Calu3 (cell line): ENCODE measurements at regions not wholly inside any gene's neighbourhood (a gene's known extent, or its start where the extent isn't known, plus 50 kb on each side); places are given as distances from the start of the nearest gene placed in this dataset.
"Not testable (repeated sequence)": the region's sequence is repeated elsewhere in the genome, so short reads cannot be mapped to it uniquely, and the experiment has no call there.

ENCODE experiments used
- BruUV-seq: library from RNA; stranded (reverse); fragments of 400-500 nt; replicated peaks from 2 replicates; lab custom pipeline; 2021; lab: Mats Ljungman, UMichigan
- CTCF ChIA-PET: fragments of 300-600 bp; sonication (Branson Sonifier 250); formaldehyde crosslinking; loops from one replicate; lab custom pipeline; 2022; ENCODE audit warnings: antibody characterized with exemption; lab: Charles Lee
- DNase-seq: peaks from one replicate; pipeline ENCODE4 v3.0.0; 2022
- H3K27ac Mint-ChIP-seq: one replicate; pipeline ENCODE4 v1.8.0; 2022; ENCODE audit warnings: mixed read lengths; ENCODE audit not compliant: unreplicated experiment
- H3K27me3 Mint-ChIP-seq: one replicate; pipeline ENCODE4 v1.8.0; 2022; ENCODE audit warnings: mixed read lengths; ENCODE audit not compliant: unreplicated experiment
- H3K36me3 Mint-ChIP-seq: one replicate; pipeline ENCODE4 v1.8.0; 2022; ENCODE audit warnings: mild to moderate bottlenecking, moderate library complexity, mixed read lengths; ENCODE audit not compliant: insufficient read depth, unreplicated experiment
- H3K4me1 Mint-ChIP-seq: one replicate; pipeline ENCODE4 v1.8.0; 2022; ENCODE audit warnings: mild to moderate bottlenecking, low read depth, mixed read lengths; ENCODE audit not compliant: unreplicated experiment
- H3K4me3 Mint-ChIP-seq: one replicate; pipeline ENCODE4 v1.8.0; 2022; ENCODE audit warnings: mild to moderate bottlenecking, low read depth, moderate library complexity, mixed read lengths; ENCODE audit not compliant: unreplicated experiment
- H3K9me3 Mint-ChIP-seq: one replicate; pipeline ENCODE4 v1.8.0; 2022; ENCODE audit warnings: low read depth, mixed read lengths; ENCODE audit not compliant: unreplicated experiment
- intact Hi-C: fragments of 100-400 bp; cut with micrococcal nuclease; formaldehyde crosslinking; loops from one replicate; pipeline ENCODE4 v1.10.0; 2022; ENCODE audit not compliant: unreplicated experiment
- TF ChIP-seq, protein P1 (sequence below): fragments of 200-600 bp; IDR thresholded peaks from one replicate; pipeline ENCODE4 v1.8.0; 2022; ENCODE audit warnings: antibody characterized with exemption; ENCODE audit not compliant: unreplicated experiment

DNA sequence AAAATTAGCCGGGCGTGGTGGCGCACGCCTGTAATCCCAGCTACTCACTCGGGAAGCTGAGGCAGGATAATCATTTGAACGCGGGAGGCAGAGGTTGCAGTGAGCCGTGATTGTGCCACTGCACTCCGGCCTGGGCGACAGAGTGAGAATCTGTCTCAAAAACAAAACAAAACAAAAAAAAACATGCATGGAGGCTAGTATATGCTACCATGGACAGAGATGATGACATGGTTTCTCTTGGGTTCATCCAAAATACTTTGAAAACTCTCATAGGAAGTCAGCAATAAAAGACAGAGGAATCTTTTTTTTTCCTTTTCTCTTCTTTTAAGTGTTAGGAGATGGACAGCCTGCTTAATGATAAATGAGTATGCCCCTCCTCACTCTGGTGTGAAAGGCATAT lies 137.7 kb upstream of the MB21D2 start:
- TF ChIP-seq, protein P1, sequence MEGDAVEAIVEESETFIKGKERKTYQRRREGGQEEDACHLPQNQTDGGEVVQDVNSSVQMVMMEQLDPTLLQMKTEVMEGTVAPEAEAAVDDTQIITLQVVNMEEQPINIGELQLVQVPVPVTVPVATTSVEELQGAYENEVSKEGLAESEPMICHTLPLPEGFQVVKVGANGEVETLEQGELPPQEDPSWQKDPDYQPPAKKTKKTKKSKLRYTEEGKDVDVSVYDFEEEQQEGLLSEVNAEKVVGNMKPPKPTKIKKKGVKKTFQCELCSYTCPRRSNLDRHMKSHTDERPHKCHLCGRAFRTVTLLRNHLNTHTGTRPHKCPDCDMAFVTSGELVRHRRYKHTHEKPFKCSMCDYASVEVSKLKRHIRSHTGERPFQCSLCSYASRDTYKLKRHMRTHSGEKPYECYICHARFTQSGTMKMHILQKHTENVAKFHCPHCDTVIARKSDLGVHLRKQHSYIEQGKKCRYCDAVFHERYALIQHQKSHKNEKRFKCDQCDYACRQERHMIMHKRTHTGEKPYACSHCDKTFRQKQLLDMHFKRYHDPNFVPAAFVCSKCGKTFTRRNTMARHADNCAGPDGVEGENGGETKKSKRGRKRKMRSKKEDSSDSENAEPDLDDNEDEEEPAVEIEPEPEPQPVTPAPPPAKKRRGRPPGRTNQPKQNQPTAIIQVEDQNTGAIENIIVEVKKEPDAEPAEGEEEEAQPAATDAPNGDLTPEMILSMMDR = no peak
- Mint-ChIP-seq H3K4me3 (no peak overlapping the region), H3K27me3 (peaks cover 12% of the 10 kb centered on the region), H3K36me3 (no peaks in the 10 kb centered on the region), H3K9me3 (no peaks in the 10 kb centered on the region), H3K4me1 (no peaks in the 10 kb centered on the region), H3K27ac (no peak overlapping the region)
- DNase-seq = no peak
- intact Hi-C loops = no loop called here
- CTCF ChIA-PET = interaction anchor here (0.6 kb wide), 1 partner anchor 34 kb away, joined by 3 read pairs; no protein-coding TSS in a partner anchor
- no TSS peak for BruUV-seq

DNA sequence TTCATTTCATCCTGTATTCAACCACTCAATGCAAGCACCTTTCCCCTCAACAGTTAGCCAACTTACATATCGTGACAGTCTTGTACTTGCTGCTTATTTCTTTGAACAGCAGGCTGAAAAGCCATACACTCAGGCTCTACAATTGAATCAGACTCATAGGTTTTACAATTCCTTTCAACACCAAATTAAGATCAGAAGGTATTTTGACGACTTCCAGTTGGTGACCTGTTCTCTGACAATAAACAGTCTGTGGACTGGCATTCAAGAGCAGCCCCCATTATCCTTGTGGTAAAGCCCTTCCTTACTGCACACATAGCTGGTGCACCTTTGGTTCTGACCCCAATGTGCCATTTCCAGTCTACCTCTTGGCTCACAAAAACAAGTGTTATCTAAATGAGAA lies 140.0 kb upstream of the MB21D2 start:
- H3K9me3 Mint-ChIP-seq = no peaks in the 10 kb centered on the region
- no TSS peak for BruUV-seq
- no peaks in the 10 kb centered on the region for H3K27me3 Mint-ChIP-seq
- intact Hi-C loops = no loop called here
- no peaks in the 10 kb centered on the region for H3K4me1 Mint-ChIP-seq
- CTCF ChIA-PET = no interaction called here
- no peak overlapping the region for H3K27ac Mint-ChIP-seq
- H3K4me3 Mint-ChIP-seq = no peak overlapping the region
- TF ChIP-seq, protein P1 = no peak
- no peaks in the 10 kb centered on the region for H3K36me3 Mint-ChIP-seq
- DNase-seq = no peak

GRCh38 chr3:193060748-193061546 lies 143.3 kb upstream of the MB21D2 start:
- DNase-seq = no peak
- TF ChIP-seq, protein P1 = no peak
- H3K27me3 Mint-ChIP-seq = no peaks in the 10 kb centered on the region
- BruUV-seq = no TSS peak
- no peaks in the 10 kb centered on the region for H3K36me3 Mint-ChIP-seq
- H3K4me3 Mint-ChIP-seq = no peak overlapping the region
- no peaks in the 10 kb centered on the region for H3K9me3 Mint-ChIP-seq
- H3K27ac Mint-ChIP-seq = no peak overlapping the region
- H3K4me1 Mint-ChIP-seq = no peaks in the 10 kb centered on the region
- intact Hi-C loops = no loop called here
- CTCF ChIA-PET = no interaction called here

- TF ChIP-seq, protein P1 = no peak
- intact Hi-C loops = no loop called here
- DNase-seq = no peak
- no TSS peak for BruUV-seq
- Mint-ChIP-seq H3K27me3 (no peaks in the 10 kb centered on the region), H3K36me3 (no peaks in the 10 kb centered on the region), H3K4me3 (no peak overlapping the region), H3K27ac (no peak overlapping the region), H3K4me1 (no peaks in the 10 kb centered on the region), H3K9me3 (no peaks in the 10 kb centered on the region)
- CTCF ChIA-PET = no interaction called here
Observed at GRCh38 chr3:193068365-193068764, 150.7 kb upstream of the MB21D2 start.

- H3K36me3 Mint-ChIP-seq, H3K4me3 Mint-ChIP-seq, CTCF ChIA-PET, H3K9me3 Mint-ChIP-seq, H3K4me1 Mint-ChIP-seq, BruUV-seq, H3K27ac Mint-ChIP-seq, intact Hi-C loops, H3K27me3 Mint-ChIP-seq, DNase-seq: not testable (repeated sequence)
Observed at GRCh38 chr3:193069732-193070131, 152.1 kb upstream of the MB21D2 start.
